Mammary epithelial cell (primary cell): ENCODE measurements at regions not wholly inside any gene's neighbourhood (a gene's known extent, or its start where the extent isn't known, plus 50 kb on each side); places are given as distances from the start of the nearest gene placed in this dataset.
A peak's percentile ranks its signal among the peaks of the same experiment; 100 is the strongest.

Source experiments
- CTCF ChIP-seq, 2 donors: IDR thresholded peaks in 1 of 2; conservative IDR thresholded peaks in 1 of 2; 2 replicates each; pipeline ENCODE4 v1.5.1; 2011 to 2012; ENCODE audit warnings: inconsistent platforms in 2 of 2, low read length in 2 of 2, mild to moderate bottlenecking in 2 of 2, control low read depth in 1 of 2, low read depth in 1 of 2; ENCODE audit not compliant: insufficient read depth in 1 of 2; ENCODE audit errors: extremely low read depth in 1 of 2
- EZH2 ChIP-seq: IDR thresholded peaks from 2 replicates; pipeline ENCODE4 v1.6.1; 2012; ENCODE audit warnings: low read length, inconsistent platforms, borderline replicate concordance

DNA sequence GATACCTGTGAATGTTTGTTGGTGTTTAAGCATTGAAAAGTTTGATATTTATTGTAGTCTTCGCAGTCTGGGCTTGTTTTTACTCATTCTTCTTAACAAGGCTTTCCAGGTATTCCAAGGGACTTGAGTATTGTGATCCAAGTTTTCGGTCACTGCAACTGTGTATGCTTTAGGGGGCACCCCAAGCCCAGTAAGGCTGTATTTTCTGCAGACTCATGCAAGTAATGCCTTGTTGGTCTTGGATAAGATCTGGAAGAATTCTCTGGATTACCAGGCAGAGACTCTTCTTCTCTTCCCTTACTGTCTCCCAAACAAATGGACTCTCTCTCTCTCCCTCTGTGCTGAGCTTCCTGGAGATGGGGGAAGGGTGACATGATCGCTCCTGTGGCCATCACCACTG lies 82.1 kb downstream of the RFPL4B start:
- TF ChIP-seq EZH2, result no peak
- peak in 1 of 2 donors; percentile 12 for TF ChIP-seq CTCF (conservative IDR thresholded peaks at IDR 0.05 in 1 of 2, IDR thresholded peaks at IDR 0.05 in 1 of 2; ENCODE audit: extremely low read depth in 1 of 2, insufficient read depth in 1 of 2, low read depth in 1 of 2, low read length in 2 of 2)
